HCT116 (cell line): ENCODE measurements at regions not wholly inside any gene's neighbourhood (a gene's known extent, or its start where the extent isn't known, plus 50 kb on each side); places are given as distances from the start of the nearest gene placed in this dataset.
A peak's percentile ranks its signal among the peaks of the same experiment; 100 is the strongest.

Source experiments
- ATAC-seq: fragments of 200-7000 bp; cut with Tn5 transposase; 2 replicates; pipeline ENCODE4 v1.9.1; 2020; ENCODE audit warnings: mild to moderate bottlenecking, moderate library complexity
- BruUV-seq: library from RNA; stranded (reverse); fragments of 400-500 nt; replicated peaks from 2 replicates; lab custom pipeline; 2021; lab: Mats Ljungman, UMichigan
- CTCF ChIA-PET: fragments of 300-600 bp; sonication (Branson Sonifier 250); formaldehyde crosslinking; loops from one replicate; lab custom pipeline; 2021; ENCODE audit warnings: antibody characterized with exemption; lab: Charles Lee
- POLR2A ChIA-PET: fragments of 300-600, 350-600 bp; sonication (Branson Sonifier 250); formaldehyde crosslinking; loops from one replicate; lab custom pipeline; 2021; ENCODE audit warnings: antibody characterized with exemption; lab: Charles Lee
- RAD21 ChIA-PET, 2 experiments: fragments of 300-600 bp; sonication (Branson Sonifier 250); formaldehyde crosslinking; loops; one replicate each; lab custom pipeline; 2023; ENCODE audit warnings: low total read pairs in 2 of 2; ENCODE audit not compliant: uncharacterized antibody in 2 of 2, unreplicated experiment in 2 of 2, low non-redundant PET in 1 of 2; lab: Charles Lee
- DNase-seq: peaks from one replicate; pipeline ENCODE4 v3.0.0-alpha.2; 2010; ENCODE audit warnings: low read depth, low spot score
- H2AFZ ChIP-seq: fragments of 200-600 bp; shearing (Covaris generic), sonication (generic); 2 replicates; pipeline ENCODE4 v1.6.1; 2017; ENCODE audit warnings: low read depth, mixed run types, mixed read lengths, antibody characterized with exemption, low read length; ENCODE audit not compliant: poor library complexity, severe bottlenecking
- H3K27ac ChIP-seq: 2 replicates; pipeline ENCODE4 v1.5.1; 2012; ENCODE audit warnings: low read depth, low read length
- H3K27me3 ChIP-seq: fragments of 200-600 bp; sonication (generic); 2 replicates; pipeline ENCODE4 v1.6.1; 2016; ENCODE audit warnings: mixed run types, low read length, mixed read lengths; ENCODE audit not compliant: insufficient read depth
- H3K36me3 ChIP-seq, 2 experiments: fragments of 200-500 bp in 1 of 2; fragments of 200-600 bp in 1 of 2; sonication (Bioruptor generic) in 1 of 2; sonication (generic) in 1 of 2; 2 replicates each; pipeline versions ENCODE4 v1.5.1 to v1.6.1; 2014 to 2016; ENCODE audit warnings: low read length in 2 of 2, inconsistent platforms in 1 of 2, mixed read lengths in 1 of 2, mixed run types in 1 of 2; ENCODE audit not compliant: insufficient read depth in 2 of 2, control insufficient read depth in 1 of 2
- H3K4me1 ChIP-seq, 2 experiments: fragments of 200-600 bp in 1 of 2; sonication (generic) in 1 of 2; 2 replicates each; pipeline versions ENCODE4 v1.5.1 to v1.6.1; 2012 to 2017; ENCODE audit warnings: low read length in 2 of 2, inconsistent platforms in 1 of 2, mild to moderate bottlenecking in 1 of 2, mixed read lengths in 1 of 2, mixed run types in 1 of 2, moderate library complexity in 1 of 2; ENCODE audit not compliant: insufficient read depth in 2 of 2, control insufficient read depth in 1 of 2
- H3K4me2 ChIP-seq: fragments of 200-600 bp; sonication (generic); 2 replicates; pipeline ENCODE4 v1.6.1; 2017; ENCODE audit warnings: mixed run types, low read length, mixed read lengths
- H3K4me3 ChIP-seq, 2 experiments: fragments of 200-600 bp in 1 of 2; sonication (generic) in 1 of 2; replicated peaks in 1 of 2; 2 replicates each; pipeline ENCODE4 v1.5.1; 2011 to 2016; ENCODE audit warnings: low read length in 2 of 2, control low read depth in 1 of 2, low read depth in 1 of 2, mild to moderate bottlenecking in 1 of 2, mixed read lengths in 1 of 2, mixed run types in 1 of 2
- H3K79me2 ChIP-seq: fragments of 200-600 bp; sonication (generic); 2 replicates; pipeline ENCODE4 v1.6.1; 2017; ENCODE audit warnings: mild to moderate bottlenecking, mixed run types, low read length, moderate library complexity, mixed read lengths; ENCODE audit not compliant: insufficient read depth
- H3K9ac ChIP-seq: fragments of 200-600 bp; sonication (generic); 2 replicates; pipeline ENCODE4 v1.6.1; 2016; ENCODE audit warnings: low read length, mixed read lengths
- H3K9me2 ChIP-seq: fragments of 200-600 bp; sonication (generic), shearing (Covaris generic); 2 replicates; pipeline ENCODE4 v1.6.1; 2017; ENCODE audit warnings: mixed run types, mild to moderate bottlenecking, moderate library complexity; ENCODE audit not compliant: insufficient read depth
- H3K9me3 ChIP-seq, 2 experiments: fragments of 200-500 bp in 1 of 2; fragments of 200-600 bp in 1 of 2; sonication (Bioruptor generic) in 1 of 2; sonication (generic) in 1 of 2; 2 replicates each; pipeline ENCODE4 v1.6.1; 2014 to 2017; ENCODE audit warnings: low read length in 2 of 2, mixed read lengths in 2 of 2, inconsistent platforms in 1 of 2, low read depth in 1 of 2, mild to moderate bottlenecking in 1 of 2, mixed run types in 1 of 2, moderate library complexity in 1 of 2; ENCODE audit not compliant: control insufficient read depth in 1 of 2, insufficient read depth in 1 of 2
- H4K20me1 ChIP-seq: fragments of 200-600 bp; sonication (generic), shearing (Covaris generic); 2 replicates; pipeline ENCODE4 v1.6.1; 2017; ENCODE audit warnings: mixed run types, mild to moderate bottlenecking, moderate library complexity; ENCODE audit not compliant: insufficient read depth
- CBX3 ChIP-seq: IDR thresholded peaks from 2 replicates; pipeline ENCODE4 v1.6.1; 2012; ENCODE audit warnings: low read depth
- FOSL1 ChIP-seq: IDR thresholded peaks from 2 replicates; pipeline ENCODE4 v1.6.1; 2012; ENCODE audit warnings: low read depth
- JUND ChIP-seq: IDR thresholded peaks from 2 replicates; pipeline ENCODE4 v1.6.1; 2012
- REST ChIP-seq: IDR thresholded peaks from 2 replicates; pipeline ENCODE4 v1.6.1; 2012; ENCODE audit warnings: low read depth
- intact Hi-C: fragments of 100-400 bp; cut with micrococcal nuclease; formaldehyde crosslinking; loops from 2 replicates; pipeline ENCODE4 v1.10.0; 2022

GRCh38 chr6:134407791-134408190, 89.9 kb upstream of the SGK1 start:
- Histone ChIP-seq H3K79me2 (no peaks in the 10 kb centered on the region), H3K36me3 (no peaks in the 10 kb centered on the region)
- no TSS peak for BruUV-seq
- POLR2A ChIA-PET: no interaction called here
- TF ChIP-seq REST (no peak), JUND (no peak)
- TF ChIP-seq, all 23 proteins: peak for 0
- H3K27me3 ChIP-seq: no peaks in the 10 kb centered on the region
- no peaks in the 10 kb centered on the region for H4K20me1 ChIP-seq
- H3K27ac ChIP-seq: no peak overlapping the region
- ChIA-PET CTCF (no interaction called here), RAD21 (no interaction called here)
- no peak overlapping the region for H2AFZ ChIP-seq
- no peak overlapping the region for H3K9ac ChIP-seq
- no peak overlapping the region for H3K4me3 ChIP-seq
- ATAC-seq (no peak), DNase-seq (no peak)
- intact Hi-C loops: no loop called here
- H3K4me2 ChIP-seq: no peak overlapping the region
- no peaks in the 10 kb centered on the region for H3K9me2 ChIP-seq
- peaks cover 0 to 11% of the 10 kb centered on the region in 2 experiments; a peak in 2 of 4 replicates for H3K4me1 ChIP-seq
- H3K9me3 ChIP-seq: no peaks in the 10 kb centered on the region

GRCh38 chr6:134406311-134406710, 88.4 kb upstream of the SGK1 start:
- intact Hi-C loops: no loop called here
- Histone ChIP-seq H3K9me2 (no peaks in the 10 kb centered on the region), H3K4me3 (no peak overlapping the region), H3K27me3 (no peaks in the 10 kb centered on the region), H2AFZ (no peak overlapping the region), H3K4me2 (no peak overlapping the region), H3K27ac (no peak overlapping the region), H4K20me1 (no peaks in the 10 kb centered on the region), H3K36me3 (no peaks in the 10 kb centered on the region), H3K79me2 (no peaks in the 10 kb centered on the region), H3K9me3 (no peaks in the 10 kb centered on the region), H3K4me1 (peaks cover 0 to 11% of the 10 kb centered on the region in 2 experiments; a peak in 2 of 4 replicates), H3K9ac (no peak overlapping the region)
- no peak for ATAC-seq
- no peak for DNase-seq
- ChIA-PET CTCF (no interaction called here), POLR2A (no interaction called here), RAD21 (no interaction called here)
- BruUV-seq: no TSS peak
- TF ChIP-seq CBX3 (peak; percentile 32; the same call in 1 of the 2 replicates), REST (no peak), FOSL1 (peak; percentile 44; the same call in 1 of the 2 replicates)
